ENCODE measurements at regions not wholly inside any gene's neighbourhood (a gene's known extent, or its start where the extent isn't known, plus 50 kb on each side); places are given as distances from the start of the nearest gene placed in this dataset.

DNA sequence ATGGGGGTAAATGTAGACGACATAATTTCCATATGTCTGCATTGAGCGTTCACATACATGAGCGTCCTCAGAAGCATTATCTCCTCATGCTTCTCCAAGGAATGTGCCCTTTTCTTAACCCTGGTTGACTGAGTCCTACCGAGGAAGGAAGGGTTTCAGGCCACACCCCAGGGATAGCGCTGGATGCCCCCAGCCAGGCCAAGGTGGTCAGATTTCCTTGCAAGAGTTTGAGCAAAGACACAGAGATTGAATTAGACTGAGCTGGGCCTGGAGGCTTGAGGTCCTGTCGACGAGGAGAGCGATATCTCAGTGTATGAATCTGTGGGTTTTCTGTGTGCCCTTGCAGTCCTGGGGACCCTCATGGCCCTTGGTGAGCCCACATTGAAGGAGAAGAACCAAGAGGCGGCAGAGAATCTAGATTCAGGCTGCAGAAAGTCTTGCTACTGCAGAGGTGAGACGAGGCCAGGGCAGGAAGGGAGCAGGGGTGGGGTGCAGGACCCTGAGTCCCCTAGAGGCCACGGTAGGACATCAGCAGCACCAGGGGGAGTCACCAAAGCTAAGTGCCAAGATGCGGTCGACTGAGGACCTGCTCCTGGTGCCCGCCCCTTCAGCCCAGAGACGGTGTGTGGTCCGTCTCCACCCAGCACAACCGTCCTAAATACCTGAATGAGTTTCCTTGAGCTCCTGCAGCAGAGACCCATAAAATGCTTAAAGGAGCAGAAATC lies 94.7 kb upstream of the DIO3 start:
- H4K20me1 ChIP-seq (ENCODE audit: insufficient read depth, low read length), result no peaks in the 10 kb centered on the region
- TF ChIP-seq, protein P1, sequence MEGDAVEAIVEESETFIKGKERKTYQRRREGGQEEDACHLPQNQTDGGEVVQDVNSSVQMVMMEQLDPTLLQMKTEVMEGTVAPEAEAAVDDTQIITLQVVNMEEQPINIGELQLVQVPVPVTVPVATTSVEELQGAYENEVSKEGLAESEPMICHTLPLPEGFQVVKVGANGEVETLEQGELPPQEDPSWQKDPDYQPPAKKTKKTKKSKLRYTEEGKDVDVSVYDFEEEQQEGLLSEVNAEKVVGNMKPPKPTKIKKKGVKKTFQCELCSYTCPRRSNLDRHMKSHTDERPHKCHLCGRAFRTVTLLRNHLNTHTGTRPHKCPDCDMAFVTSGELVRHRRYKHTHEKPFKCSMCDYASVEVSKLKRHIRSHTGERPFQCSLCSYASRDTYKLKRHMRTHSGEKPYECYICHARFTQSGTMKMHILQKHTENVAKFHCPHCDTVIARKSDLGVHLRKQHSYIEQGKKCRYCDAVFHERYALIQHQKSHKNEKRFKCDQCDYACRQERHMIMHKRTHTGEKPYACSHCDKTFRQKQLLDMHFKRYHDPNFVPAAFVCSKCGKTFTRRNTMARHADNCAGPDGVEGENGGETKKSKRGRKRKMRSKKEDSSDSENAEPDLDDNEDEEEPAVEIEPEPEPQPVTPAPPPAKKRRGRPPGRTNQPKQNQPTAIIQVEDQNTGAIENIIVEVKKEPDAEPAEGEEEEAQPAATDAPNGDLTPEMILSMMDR (conservative IDR thresholded peaks at IDR 0.05; ENCODE audit: low read length), result no peak
- no peak for TF ChIP-seq EZH2phosphoT487 (IDR thresholded peaks at IDR 0.05; ENCODE audit: borderline replicate concordance, low read depth, low read length)
- no peaks in the 10 kb centered on the region for H3K79me2 ChIP-seq (ENCODE audit: insufficient read depth, low read depth, low read length)
- H3K4me3 ChIP-seq (ENCODE audit: low read depth, low read length, poor library complexity, severe bottlenecking), result no peak overlapping the region
- no peaks in the 10 kb centered on the region for H3K36me3 ChIP-seq (ENCODE audit: insufficient read depth, low read length)
- H2AFZ ChIP-seq (ENCODE audit: low read length), result no peak overlapping the region
- H3K4me1 ChIP-seq (ENCODE audit: insufficient read depth, low read length, poor library complexity, severe bottlenecking), result peaks cover 7% of the 10 kb centered on the region
- H3K4me2 ChIP-seq (ENCODE audit: low read length), result no peak overlapping the region
- no peak overlapping the region for H3K27ac ChIP-seq (ENCODE audit: low read depth, low read length, poor library complexity, severe bottlenecking)
- ChIA-PET CTCF (ENCODE audit: unreplicated experiment) (no interaction called here), POLR2A (no interaction called here)
- intact Hi-C loops (cut with micrococcal nuclease; ENCODE audit: unreplicated experiment), result no loop called here
- H3K9me2 ChIP-seq (ENCODE audit: insufficient read depth, low read length), result no peaks in the 10 kb centered on the region
- H3K9me3 ChIP-seq (ENCODE audit: low read length), result no peaks in the 10 kb centered on the region
- no TSS peak for BruUV-seq (replicated peaks)
- no peak for DNase-seq (ENCODE audit: low spot score)

DNA sequence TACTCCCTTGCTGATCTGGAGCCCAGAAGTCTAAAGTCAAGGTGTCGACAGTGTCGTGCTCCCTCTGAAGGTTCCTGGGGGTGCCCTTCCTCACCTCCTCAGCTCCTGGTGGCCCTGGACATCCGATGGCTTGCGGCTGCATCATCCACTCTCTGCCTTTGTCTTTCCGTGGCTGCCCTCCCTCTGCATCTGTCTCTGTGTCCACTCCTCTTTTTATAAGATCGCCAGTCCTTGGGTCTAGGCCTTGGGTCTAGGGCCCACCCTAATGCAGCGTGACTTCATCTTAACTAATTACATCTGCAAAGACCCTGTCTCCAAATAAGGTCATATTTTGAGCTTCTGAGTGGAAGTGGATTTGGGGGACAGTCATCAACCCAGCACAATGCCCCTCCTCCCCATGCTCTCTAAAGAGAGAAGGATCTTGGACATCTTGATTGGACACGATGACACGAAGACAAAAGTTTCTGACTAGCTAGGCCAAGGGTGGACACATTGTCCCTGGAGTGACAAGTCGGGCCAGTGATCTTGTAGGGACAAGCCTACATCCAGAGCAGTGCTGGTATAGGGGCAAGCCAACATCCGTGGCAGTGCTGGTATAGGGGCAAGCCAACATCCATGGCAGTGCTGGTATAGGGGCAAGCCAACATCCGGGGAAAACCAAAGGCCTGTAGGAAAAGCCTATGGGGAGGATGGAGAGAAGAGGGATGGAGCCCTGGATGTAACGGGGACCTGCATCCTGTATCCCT lies 93.9 kb upstream of the DIO3 start:
- no peaks in the 10 kb centered on the region for H3K36me3 ChIP-seq (ENCODE audit: insufficient read depth, low read length)
- no peak overlapping the region for H3K27ac ChIP-seq (ENCODE audit: low read depth, low read length, poor library complexity, severe bottlenecking)
- H2AFZ ChIP-seq (ENCODE audit: low read length), result no peak overlapping the region
- no peaks in the 10 kb centered on the region for H3K9me3 ChIP-seq (ENCODE audit: low read length)
- H3K9me2 ChIP-seq (ENCODE audit: insufficient read depth, low read length), result no peaks in the 10 kb centered on the region
- H3K79me2 ChIP-seq (ENCODE audit: insufficient read depth, low read depth, low read length), result no peaks in the 10 kb centered on the region
- H4K20me1 ChIP-seq (ENCODE audit: insufficient read depth, low read length), result no peaks in the 10 kb centered on the region
- no peak overlapping the region for H3K4me2 ChIP-seq (ENCODE audit: low read length)
- no peak for TF ChIP-seq EZH2phosphoT487 (IDR thresholded peaks at IDR 0.05; ENCODE audit: borderline replicate concordance, low read depth, low read length)
- TF ChIP-seq, protein P1 (conservative IDR thresholded peaks at IDR 0.05; ENCODE audit: low read length), result no peak
- no TSS peak for BruUV-seq (replicated peaks)
- no peak overlapping the region for H3K4me3 ChIP-seq (ENCODE audit: low read depth, low read length, poor library complexity, severe bottlenecking)
- ChIA-PET POLR2A (no interaction called here), CTCF (ENCODE audit: unreplicated experiment) (no interaction called here)
- no peak for DNase-seq (ENCODE audit: low spot score)
- H3K4me1 ChIP-seq (ENCODE audit: insufficient read depth, low read length, poor library complexity, severe bottlenecking), result peaks cover 7% of the 10 kb centered on the region
- intact Hi-C loops (cut with micrococcal nuclease; ENCODE audit: unreplicated experiment), result no loop called here

All from OCI-LY7 (cell line).